Lung (tissue), 11 donors: ENCODE measurements at regions not wholly inside any gene's neighbourhood (a gene's known extent, or its start where the extent isn't known, plus 50 kb on each side); places are given as distances from the start of the nearest gene placed in this dataset.

ENCODE experiments used
- ATAC-seq: fragments of 200-7000 bp; cut with Tn5 transposase; one replicate; pipeline ENCODE4 v1.9.1; 2020; ENCODE audit warnings: moderate number of reproducible peaks; ENCODE audit not compliant: insufficient read depth, low FRiP score
- DNase-seq, 3 donors: peaks; one replicate each; pipeline ENCODE4 v3.0.0-alpha.2; 2013 to 2017
- H3K27ac ChIP-seq, 2 donors: one replicate each; pipeline ENCODE4 v1.5.1; 2013; ENCODE audit warnings: mild to moderate bottlenecking in 2 of 2, moderate library complexity in 2 of 2, control low read depth in 1 of 2, inconsistent platforms in 1 of 2, low read depth in 1 of 2, low read length in 1 of 2
- H3K27me3 ChIP-seq, 3 donors: one replicate each; pipeline ENCODE4 v1.5.1; 2013; ENCODE audit warnings: low read length in 2 of 3; ENCODE audit not compliant: control insufficient read depth in 3 of 3, insufficient read depth in 3 of 3
- H3K36me3 ChIP-seq, 4 donors: one replicate each; pipeline ENCODE4 v1.5.1; 2013; ENCODE audit warnings: low read length in 4 of 4, mild to moderate bottlenecking in 1 of 4, moderate library complexity in 1 of 4; ENCODE audit not compliant: control insufficient read depth in 4 of 4, insufficient read depth in 4 of 4
- H3K4me1 ChIP-seq, 5 donors: one replicate each; pipeline ENCODE4 v1.5.1; 2013; ENCODE audit warnings: low read length in 5 of 5, mild to moderate bottlenecking in 2 of 5, moderate library complexity in 1 of 5; ENCODE audit not compliant: control insufficient read depth in 5 of 5, insufficient read depth in 5 of 5
- H3K4me3 ChIP-seq: one replicate; pipeline ENCODE4 v1.5.1; 2013; ENCODE audit warnings: mild to moderate bottlenecking, control low read depth, moderate library complexity
- H3K9ac ChIP-seq, 2 donors: one replicate each; pipeline ENCODE4 v1.5.1; 2013; ENCODE audit warnings: low read length in 2 of 2, control low read depth in 1 of 2; ENCODE audit not compliant: insufficient read depth in 1 of 2
- H3K9me3 ChIP-seq, 4 donors: one replicate each; pipeline ENCODE4 v1.5.1; 2013; ENCODE audit warnings: low read length in 3 of 4, mild to moderate bottlenecking in 1 of 4, moderate library complexity in 1 of 4; ENCODE audit not compliant: control insufficient read depth in 4 of 4, insufficient read depth in 3 of 4
- WGBS, 2 donors: extraction: QIAGEN DNeasy Blood & Tissue Kit; methylation state at CpG; one replicate each; pipeline ENCODE4 v1.1.7; 2013; 5-methylcytosine and 5-hydroxymethylcytosine counted together
- TF ChIP-seq, protein P1 (sequence below): IDR thresholded peaks from 2 replicates; pipeline ENCODE4 v1.5.1; 2012; ENCODE audit warnings: mild to moderate bottlenecking; ENCODE audit errors: control extremely low read depth, extremely low read depth
- donor health status: control.
- donor health status: control.
- donor health status: Bipolar disorder and iron deficiency.
- donor health status: healthy.
- donor health status: DM: yes; HTN: yes; CAD: no.

DNA sequence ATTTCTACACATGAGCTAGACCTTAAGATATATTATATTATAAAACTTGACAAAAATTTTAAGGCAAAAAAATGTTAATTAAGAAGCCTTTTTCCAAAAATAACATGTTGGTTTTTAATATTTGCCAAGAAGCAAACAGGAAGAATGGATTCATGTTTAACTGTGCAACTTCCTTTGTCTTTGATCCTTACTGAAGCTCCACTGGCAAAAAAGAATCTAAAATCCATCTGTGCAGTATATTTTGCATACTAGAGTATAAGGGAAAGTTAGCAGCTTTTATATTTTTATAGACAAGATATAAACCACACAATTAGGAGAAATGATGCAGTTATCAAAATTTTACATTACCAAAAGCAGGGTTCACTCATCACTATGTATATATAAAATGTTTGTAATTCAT is 76.9 kb upstream of the RGS18 start:
- H3K36me3 ChIP-seq, result no peaks in the 10 kb centered on the region

GRCh38 chr1:192086644-192087043 is 71.6 kb upstream of the RGS18 start:
- Histone ChIP-seq H3K9ac (no peak overlapping the region), H3K4me1 (no peaks in the 10 kb centered on the region), H3K27ac (no peak overlapping the region), H3K9me3 (no peaks in the 10 kb centered on the region), H3K4me3 (no peak overlapping the region), H3K27me3 (no peaks in the 10 kb centered on the region), H3K36me3 (no peaks in the 10 kb centered on the region)
- ATAC-seq (no peak), DNase-seq (no peak)
- WGBS, 2 donors, result 89 to 96% methylated on average over 1 of the region's 1 CpG
- TF ChIP-seq, protein P1, sequence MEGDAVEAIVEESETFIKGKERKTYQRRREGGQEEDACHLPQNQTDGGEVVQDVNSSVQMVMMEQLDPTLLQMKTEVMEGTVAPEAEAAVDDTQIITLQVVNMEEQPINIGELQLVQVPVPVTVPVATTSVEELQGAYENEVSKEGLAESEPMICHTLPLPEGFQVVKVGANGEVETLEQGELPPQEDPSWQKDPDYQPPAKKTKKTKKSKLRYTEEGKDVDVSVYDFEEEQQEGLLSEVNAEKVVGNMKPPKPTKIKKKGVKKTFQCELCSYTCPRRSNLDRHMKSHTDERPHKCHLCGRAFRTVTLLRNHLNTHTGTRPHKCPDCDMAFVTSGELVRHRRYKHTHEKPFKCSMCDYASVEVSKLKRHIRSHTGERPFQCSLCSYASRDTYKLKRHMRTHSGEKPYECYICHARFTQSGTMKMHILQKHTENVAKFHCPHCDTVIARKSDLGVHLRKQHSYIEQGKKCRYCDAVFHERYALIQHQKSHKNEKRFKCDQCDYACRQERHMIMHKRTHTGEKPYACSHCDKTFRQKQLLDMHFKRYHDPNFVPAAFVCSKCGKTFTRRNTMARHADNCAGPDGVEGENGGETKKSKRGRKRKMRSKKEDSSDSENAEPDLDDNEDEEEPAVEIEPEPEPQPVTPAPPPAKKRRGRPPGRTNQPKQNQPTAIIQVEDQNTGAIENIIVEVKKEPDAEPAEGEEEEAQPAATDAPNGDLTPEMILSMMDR, result no peak

More for the DNA sequence above, 76.9 kb upstream of the RGS18 start:
- no peak overlapping the region for H3K9ac ChIP-seq
- no peaks in the 10 kb centered on the region for H3K27me3 ChIP-seq
- no peaks in the 10 kb centered on the region for H3K4me1 ChIP-seq
- H3K9me3 ChIP-seq, result no peaks in the 10 kb centered on the region
- TF ChIP-seq, protein P1, result no peak
- DNase-seq (no peak), ATAC-seq (no peak)
- H3K27ac ChIP-seq, result no peak overlapping the region
- H3K4me3 ChIP-seq, result no peak overlapping the region

- DNase-seq, result no peak
- ATAC-seq, result no peak
- H3K27ac ChIP-seq, result no peak overlapping the region
- no peaks in the 10 kb centered on the region for H3K27me3 ChIP-seq
- no peaks in the 10 kb centered on the region for H3K4me1 ChIP-seq
- no peak overlapping the region for H3K4me3 ChIP-seq
- H3K36me3 ChIP-seq, result no peaks in the 10 kb centered on the region
- TF ChIP-seq, protein P1, result no peak
- H3K9ac ChIP-seq, result no peak overlapping the region
- 67 to 86% methylated on average over 1 of the region's 1 CpG for WGBS, 2 donors
- no peaks in the 10 kb centered on the region for H3K9me3 ChIP-seq
Observed at GRCh38 chr1:192087334-192087733, 70.9 kb upstream of the RGS18 start.

- Histone ChIP-seq H3K9ac (no peak overlapping the region), H3K4me3 (no peak overlapping the region), H3K9me3 (no peaks in the 10 kb centered on the region), H3K27me3 (no peaks in the 10 kb centered on the region), H3K27ac (no peak overlapping the region), H3K4me1 (no peaks in the 10 kb centered on the region), H3K36me3 (no peaks in the 10 kb centered on the region)
- TF ChIP-seq, protein P1, result no peak
- WGBS, 2 donors, result 25 to 76% methylated on average over 2 of the region's 2 CpGs
- DNase-seq, result no peak
- ATAC-seq, result no peak
Observed at GRCh38 chr1:192088496-192088895, 69.8 kb upstream of the RGS18 start.
